Thyroid gland (tissue), 4 donors: ENCODE measurements at regions not wholly inside any gene's neighbourhood (a gene's known extent, or its start where the extent isn't known, plus 50 kb on each side); places are given as distances from the start of the nearest gene placed in this dataset.

ENCODE experiments used
- DNase-seq, 2 donors: peaks; one replicate each; pipeline ENCODE4 v3.0.0-alpha.2; 2019
- H3K27ac ChIP-seq, 3 donors: fragments of 200-600 bp; sonication (generic); 1 replicate in 2 of 3; 2 replicates in 1 of 3; pipeline ENCODE4 v1.5.1; 2016 to 2019; ENCODE audit warnings: mild to moderate bottlenecking in 1 of 3, moderate library complexity in 1 of 3
- H3K27me3 ChIP-seq: fragments of 200-600 bp; sonication (generic); one replicate; pipeline ENCODE4 v1.5.1; 2019
- H3K36me3 ChIP-seq, 2 donors: fragments of 200-600 bp; sonication (generic); one replicate each; pipeline ENCODE4 v1.5.1; 2016 to 2019
- H3K4me1 ChIP-seq, 2 donors: fragments of 200-600 bp; sonication (generic); one replicate each; pipeline ENCODE4 v1.5.1; 2017 to 2019
- H3K4me3 ChIP-seq, 3 donors: fragments of 200-600 bp; sonication (generic); replicated peaks in 1 of 3; 1 replicate in 2 of 3; 2 replicates in 1 of 3; pipeline ENCODE4 v1.5.1; 2016; ENCODE audit warnings: mild to moderate bottlenecking in 1 of 3
- H3K9me3 ChIP-seq: fragments of 200-600 bp; sonication (generic); one replicate; pipeline ENCODE4 v1.5.1; 2017
- CTCF ChIP-seq, 6 experiments: fragments of 200-600 bp in 3 of 6; fragments of 450-650 bp in 3 of 6; sonication (generic) in 3 of 6; IDR thresholded peaks; one replicate each; pipeline ENCODE4 v1.5.1; 2016 to 2019; ENCODE audit warnings: antibody characterized with exemption in 6 of 6, mild to moderate bottlenecking in 2 of 6, inconsistent platforms in 1 of 6, moderate library complexity in 1 of 6
- POLR2A ChIP-seq, 2 donors: fragments of 450-650 bp; IDR thresholded peaks; one replicate each; pipeline ENCODE4 v1.6.1; 2017; ENCODE audit warnings: antibody characterized with exemption in 2 of 2, mild to moderate bottlenecking in 2 of 2, moderate library complexity in 1 of 2
- WGBS, 2 donors: methylation state at CpG; one replicate each; pipeline ENCODE4 v1.1.5; 2017; 5-methylcytosine and 5-hydroxymethylcytosine counted together
- intact Hi-C: fragments of 100-400 bp; cut with DNase I; formaldehyde crosslinking; loops from one replicate; pipeline ENCODE4 v1.15.1; 2023

GRCh38 chr5:25579111-25579510 lies 934.3 kb upstream of the CDH10 start:
- TF ChIP-seq POLR2A (IDR thresholded peaks at IDR 0.05) (no peak), CTCF (IDR thresholded peaks at IDR 0.05) (no peak)
- Histone ChIP-seq H3K9me3 (no peaks in the 10 kb centered on the region), H3K27ac (no peak overlapping the region), H3K4me3 (no peak overlapping the region), H3K4me1 (no peaks in the 10 kb centered on the region), H3K36me3 (no peaks in the 10 kb centered on the region), H3K27me3 (no peaks in the 10 kb centered on the region)
- WGBS, 2 donors, result 59 to 63% methylated on average over 1 of the region's 1 CpG
- no peak for DNase-seq
- intact Hi-C loops, result no loop called here

- H3K36me3 ChIP-seq, result no peaks in the 10 kb centered on the region
- no peak for TF ChIP-seq CTCF (IDR thresholded peaks at IDR 0.05)
- intact Hi-C loops, result no loop called here
- no peak overlapping the region for H3K4me3 ChIP-seq
- no peak for DNase-seq
- WGBS, 2 donors, result 44 to 58% methylated on average over 2 of the region's 2 CpGs
- H3K27me3 ChIP-seq, result no peaks in the 10 kb centered on the region
- H3K4me1 ChIP-seq, result no peaks in the 10 kb centered on the region
- H3K9me3 ChIP-seq, result no peaks in the 10 kb centered on the region
- H3K27ac ChIP-seq, result no peak overlapping the region
Observed at GRCh38 chr5:25573691-25574090, 928.9 kb upstream of the CDH10 start.

GRCh38 chr5:25570067-25570583 lies 925.3 kb upstream of the CDH10 start:
- no peak overlapping the region for H3K4me3 ChIP-seq
- 65 to 78% methylated on average over 5 of the region's 5 CpGs for WGBS, 2 donors
- no peak for DNase-seq
- TF ChIP-seq CTCF (IDR thresholded peaks at IDR 0.05) (no peak), POLR2A (IDR thresholded peaks at IDR 0.05) (no peak)
- H3K36me3 ChIP-seq, result no peaks in the 10 kb centered on the region
- no peaks in the 10 kb centered on the region for H3K4me1 ChIP-seq
- intact Hi-C loops, result no loop called here
- no peaks in the 10 kb centered on the region for H3K9me3 ChIP-seq
- no peaks in the 10 kb centered on the region for H3K27me3 ChIP-seq
- no peak overlapping the region for H3K27ac ChIP-seq

- Histone ChIP-seq H3K27me3 (no peaks in the 10 kb centered on the region), H3K4me3 (no peak overlapping the region), H3K4me1 (no peaks in the 10 kb centered on the region), H3K36me3 (no peaks in the 10 kb centered on the region), H3K9me3 (no peaks in the 10 kb centered on the region), H3K27ac (no peak overlapping the region)
- TF ChIP-seq POLR2A (IDR thresholded peaks at IDR 0.05), result no peak
- TF ChIP-seq CTCF (IDR thresholded peaks at IDR 0.05), result no peak
- DNase-seq, result no peak
- 91 to 93% methylated on average over 17 of the region's 17 CpGs for WGBS, 2 donors
- intact Hi-C loops, result no loop called here
Observed at GRCh38 chr5:25568989-25569625, 924.3 kb upstream of the CDH10 start.

GRCh38 chr5:25568294-25568693 lies 923.5 kb upstream of the CDH10 start:
- WGBS, 2 donors, result 86 to 90% methylated on average over 1 of the region's 1 CpG
- no peak overlapping the region for H3K4me3 ChIP-seq
- no peak for TF ChIP-seq POLR2A (IDR thresholded peaks at IDR 0.05)
- TF ChIP-seq CTCF (IDR thresholded peaks at IDR 0.05), result no peak
- intact Hi-C loops, result no loop called here
- no peaks in the 10 kb centered on the region for H3K36me3 ChIP-seq
- no peak for DNase-seq
- no peaks in the 10 kb centered on the region for H3K4me1 ChIP-seq
- H3K27me3 ChIP-seq, result no peaks in the 10 kb centered on the region
- H3K9me3 ChIP-seq, result no peaks in the 10 kb centered on the region
- no peak overlapping the region for H3K27ac ChIP-seq
